AG09319 (cell line): ENCODE measurements at regions not wholly inside any gene's neighbourhood (a gene's known extent, or its start where the extent isn't known, plus 50 kb on each side); places are given as distances from the start of the nearest gene placed in this dataset.

Experiments used
- DNase-seq: peaks from one replicate; pipeline ENCODE4 v3.0.0-alpha.2; 2010; ENCODE audit warnings: low read depth; ENCODE audit errors: extremely low read depth
- CTCF ChIP-seq: IDR thresholded peaks from 2 replicates; pipeline ENCODE4 v1.5.1; 2011; ENCODE audit warnings: low read depth, mild to moderate bottlenecking, inconsistent platforms, low read length, moderate library complexity

DNA sequence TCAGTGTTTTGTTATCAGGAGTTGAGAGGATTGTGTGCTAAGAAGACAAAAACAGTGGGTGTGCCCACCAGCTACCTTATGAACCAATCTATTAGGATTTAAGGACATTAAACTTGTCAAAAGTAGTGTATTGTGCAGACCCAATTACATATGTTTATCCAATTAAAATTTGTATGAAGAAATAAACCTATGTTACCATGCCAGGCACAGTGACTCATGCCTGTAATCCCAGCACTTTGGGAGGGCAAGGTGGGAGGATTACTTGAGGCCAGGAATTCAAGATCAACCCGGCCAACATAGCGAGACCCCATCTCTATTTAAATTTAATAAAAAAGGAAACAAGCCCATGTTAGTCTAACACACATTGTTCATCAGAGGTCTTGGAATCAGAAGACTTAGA lies 162.2 kb downstream of the IRS1 start:
- no peak for DNase-seq
- TF ChIP-seq CTCF: no peak

DNA sequence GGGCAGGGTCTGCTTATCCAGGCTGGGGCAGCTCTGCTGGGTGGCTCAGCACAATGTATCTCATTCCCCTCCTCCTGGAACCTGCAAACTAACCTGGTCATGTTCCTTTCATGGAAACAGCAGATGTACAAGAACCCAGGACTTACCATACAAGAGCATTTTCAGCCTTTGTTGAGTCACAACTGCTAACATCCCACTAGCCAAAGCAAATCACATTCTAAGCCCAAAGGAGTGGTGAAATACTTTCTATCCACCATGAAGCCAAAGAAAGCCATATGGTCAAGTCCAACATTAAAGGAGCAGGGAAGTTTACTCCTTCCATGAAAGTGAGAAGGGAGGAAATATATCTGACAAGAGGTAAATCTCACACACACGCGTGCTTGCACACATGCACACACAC lies 163.0 kb downstream of the IRS1 start:
- no peak for TF ChIP-seq CTCF
- DNase-seq: no peak

GRCh38 chr2:226634943-226635604 lies 164.5 kb downstream of the IRS1 start:
- no peak for TF ChIP-seq CTCF
- no peak for DNase-seq

DNA sequence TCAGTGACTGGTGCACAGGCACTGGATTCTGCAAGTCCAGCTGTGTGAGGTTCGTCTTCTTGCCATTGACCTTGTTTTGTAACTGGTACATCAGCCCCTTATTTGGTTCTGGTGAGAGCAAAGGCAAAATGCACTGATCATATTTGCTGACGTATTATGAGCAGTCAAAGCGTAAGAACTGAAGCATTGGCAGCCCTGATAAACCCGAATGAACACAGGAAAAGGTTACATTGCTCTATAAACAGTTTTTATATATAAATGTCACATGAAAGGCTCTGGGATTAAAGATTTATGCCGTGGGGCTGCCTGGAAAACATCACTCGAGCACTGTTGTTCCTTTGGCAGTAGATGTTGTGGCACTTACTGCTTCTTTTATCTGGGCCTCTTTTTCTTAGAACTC lies 167.9 kb downstream of the IRS1 start:
- TF ChIP-seq CTCF: no peak
- no peak for DNase-seq

DNA sequence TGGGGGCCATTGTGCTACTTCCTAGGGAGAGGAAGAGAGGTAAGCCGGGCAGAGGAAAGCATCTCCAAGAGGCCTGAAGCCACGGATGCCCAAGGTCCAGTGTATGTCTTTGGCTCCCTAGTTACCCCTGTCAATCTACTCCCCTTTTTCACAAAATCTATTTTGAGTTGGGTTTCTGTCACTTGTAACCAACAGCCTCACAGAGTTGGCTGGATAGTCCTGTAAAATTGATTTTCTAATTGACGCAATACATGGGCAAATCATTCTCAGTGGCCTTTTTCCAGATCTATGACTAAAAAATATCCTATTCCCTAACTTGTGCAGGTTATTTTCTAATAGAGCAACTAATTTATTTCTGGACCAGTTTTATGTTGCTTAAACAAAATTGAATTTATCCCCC lies 168.4 kb downstream of the IRS1 start:
- no peak for TF ChIP-seq CTCF
- no peak for DNase-seq

GRCh38 chr2:226625946-226626345 lies 173.7 kb downstream of the IRS1 start:
- TF ChIP-seq CTCF: no peak
- no peak for DNase-seq

- TF ChIP-seq CTCF: no peak
- DNase-seq: no peak
Observed at GRCh38 chr2:226623587-226624368, 175.8 kb downstream of the IRS1 start.
